Right renal cortex interstitium (tissue), 3 donors: ENCODE measurements at regions not wholly inside any gene's neighbourhood (a gene's known extent, or its start where the extent isn't known, plus 50 kb on each side); places are given as distances from the start of the nearest gene placed in this dataset.
"Not testable (repeated sequence)": the region's sequence is repeated elsewhere in the genome, so short reads cannot be mapped to it uniquely, and the experiment has no call there.

Experiments used
- DNase-seq, 3 donors: peaks; one replicate each; pipeline ENCODE4 v3.0.0-alpha.2; 2013; ENCODE audit warnings: low read depth in 3 of 3, low spot score in 2 of 3

DNA sequence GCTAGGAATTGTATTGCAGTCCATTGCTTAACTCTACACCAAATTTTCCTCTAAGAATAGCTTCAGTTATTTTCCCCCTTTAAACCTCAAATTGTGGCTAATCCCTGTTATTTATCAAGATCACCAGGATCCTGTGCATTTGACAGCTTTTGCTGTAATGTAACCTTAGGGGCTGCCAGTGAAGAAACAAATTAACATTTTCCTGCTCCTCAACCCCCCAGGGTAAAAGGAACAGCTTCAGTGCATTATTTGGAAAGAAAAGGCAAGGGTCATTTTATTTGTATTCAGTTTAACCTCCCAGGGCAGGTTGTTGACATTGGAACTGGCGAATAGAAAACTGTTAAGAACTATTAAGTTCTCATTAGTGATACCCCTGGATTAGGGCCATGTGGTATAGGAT lies 57.0 kb downstream of the PCDH20 start:
- no peak for DNase-seq

- DNase-seq, result no peak
These were observed 65.3 kb downstream of the PCDH20 start for GRCh38 chr13:61350341-61350740.

DNA sequence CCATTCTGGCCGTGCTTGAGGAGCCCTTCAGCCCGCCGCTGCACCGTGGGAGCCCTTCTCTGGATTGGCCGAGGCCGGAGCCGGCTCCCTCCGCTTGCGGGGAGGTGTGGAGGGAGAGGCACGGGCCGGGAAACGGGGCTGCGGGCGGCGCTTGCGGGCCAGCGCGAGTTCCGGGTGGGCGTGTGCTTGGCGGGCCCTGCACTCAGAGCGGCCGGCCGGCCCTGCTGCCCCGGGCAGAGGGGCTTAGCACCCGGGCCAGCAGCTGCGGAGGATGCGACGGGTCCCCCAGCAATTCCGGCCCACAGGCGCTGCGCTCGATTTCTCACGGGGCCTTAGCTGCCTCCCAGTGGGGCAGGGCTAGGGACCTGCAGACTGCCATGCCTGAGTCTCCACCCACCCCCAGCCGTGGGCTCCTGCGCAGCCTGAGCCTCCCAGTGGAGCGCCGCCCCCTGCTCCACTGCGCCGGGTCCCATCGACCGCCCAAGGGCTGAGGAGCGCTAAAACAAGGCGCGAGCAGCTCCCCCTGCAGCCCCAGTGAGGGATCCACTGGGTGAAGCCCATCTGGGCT lies 76.5 kb downstream of the PCDH20 start:
- DNase-seq, result no peak

- DNase-seq, result no peak
These were observed 99.0 kb downstream of the PCDH20 start for GRCh38 chr13:61316647-61317046.

GRCh38 chr13:61294467-61295191 lies 121.0 kb downstream of the PCDH20 start:
- peak in 2 of 3 donors; percentile 6 to 30 for DNase-seq

GRCh38 chr13:61286148-61286745 lies 129.4 kb downstream of the PCDH20 start:
- no peak for DNase-seq

DNA sequence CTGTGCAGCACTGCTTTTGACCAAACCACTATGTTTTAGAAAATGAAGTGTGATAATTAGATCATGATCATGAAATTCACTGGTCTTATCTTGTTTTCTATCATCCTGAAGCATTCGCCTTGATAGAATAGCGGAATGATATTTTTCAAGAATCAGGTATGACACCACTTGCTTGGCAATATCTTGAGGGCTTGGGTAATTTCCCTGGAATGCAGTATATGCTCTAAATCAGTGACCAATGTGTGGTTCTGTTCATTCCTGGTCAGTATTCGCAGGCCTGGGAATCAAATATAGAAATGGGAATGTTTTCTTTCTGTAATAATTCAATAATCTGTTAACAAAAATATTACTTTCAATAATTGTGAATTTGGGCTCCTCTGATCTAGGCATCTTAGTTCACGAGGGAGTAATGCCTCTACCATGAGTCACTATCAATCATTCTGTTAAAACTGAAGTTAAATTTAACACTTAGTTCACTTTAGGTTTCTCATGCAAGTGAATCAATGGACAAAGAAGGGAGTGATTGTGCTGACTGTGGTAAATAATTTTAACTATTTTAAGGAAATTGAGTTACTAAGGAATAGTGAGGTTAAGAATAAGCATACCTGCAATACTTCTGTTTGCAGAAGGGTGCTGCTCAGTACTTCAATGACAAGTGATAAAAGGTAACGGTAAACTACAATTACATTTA lies 137.9 kb downstream of the PCDH20 start:
- no peak for DNase-seq

GRCh38 chr13:61277088-61277487 lies 138.6 kb downstream of the PCDH20 start:
- DNase-seq, result no peak

DNA sequence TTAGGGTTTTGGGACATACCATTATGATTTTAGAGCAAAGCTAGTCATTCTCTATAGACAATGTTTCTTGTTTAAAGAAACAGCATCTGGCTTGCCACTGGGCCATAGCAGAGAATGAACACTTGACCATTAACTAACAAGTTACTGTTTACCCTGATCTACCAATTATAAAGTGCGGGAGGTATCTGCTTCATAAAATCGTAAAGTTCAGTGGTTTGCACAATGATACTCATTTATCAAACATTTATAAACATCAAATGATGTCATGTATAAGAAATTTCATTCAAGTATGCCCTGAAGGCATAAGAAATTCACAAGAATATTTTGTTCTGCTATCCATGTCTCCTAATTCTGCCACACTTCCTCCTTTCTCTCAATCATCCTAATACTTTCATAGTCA lies 139.2 kb downstream of the PCDH20 start:
- DNase-seq, result no peak

- DNase-seq, result no peak
These were observed 139.9 kb downstream of the PCDH20 start for GRCh38 chr13:61275736-61276135.

DNA sequence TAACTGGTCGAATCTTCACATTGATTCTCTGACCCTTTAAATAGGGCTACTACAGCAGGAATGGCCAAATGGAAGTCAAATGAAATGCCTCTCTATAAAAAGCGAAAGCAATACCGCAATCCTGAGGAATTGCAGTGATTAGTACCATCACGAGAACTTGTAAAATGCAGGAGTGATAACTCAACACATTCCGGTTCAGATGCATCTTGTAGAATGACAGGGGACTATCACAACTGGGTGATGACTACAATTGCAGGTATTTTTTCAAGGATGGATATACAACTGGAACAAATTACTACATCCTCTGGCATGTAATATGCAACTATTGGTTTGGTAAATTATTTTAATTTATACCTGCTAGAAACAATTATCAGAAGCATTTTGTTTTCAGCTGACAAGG lies 140.4 kb downstream of the PCDH20 start:
- no peak for DNase-seq

DNA sequence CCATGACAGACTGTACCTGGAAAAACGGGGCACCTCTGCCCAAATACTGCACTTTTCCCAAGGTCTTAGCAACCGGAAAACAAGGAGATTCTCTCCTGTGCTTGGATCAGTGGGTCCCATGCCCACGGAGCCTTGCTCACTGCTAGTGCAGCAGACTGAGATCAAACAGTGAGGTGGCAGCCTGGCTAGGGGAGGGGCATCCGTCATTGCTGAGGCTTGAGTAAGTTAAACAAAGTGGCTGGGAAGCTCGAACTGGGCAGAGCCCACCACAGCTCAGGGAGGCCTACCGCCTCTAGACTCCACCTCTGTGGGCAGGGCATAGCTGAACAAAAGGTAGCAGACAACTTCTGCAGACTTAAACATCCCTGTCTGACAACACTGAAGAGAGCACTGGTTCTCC lies 148.8 kb downstream of the PCDH20 start:
- DNase-seq, result not testable (repeated sequence)

GRCh38 chr13:61261746-61262472 lies 153.7 kb downstream of the PCDH20 start:
- no peak for DNase-seq

- no peak for DNase-seq
These were observed 157.5 kb downstream of the PCDH20 start for GRCh38 chr13:61258185-61258584.

GRCh38 chr13:61255040-61255796 lies 160.4 kb downstream of the PCDH20 start:
- DNase-seq, result no peak

DNA sequence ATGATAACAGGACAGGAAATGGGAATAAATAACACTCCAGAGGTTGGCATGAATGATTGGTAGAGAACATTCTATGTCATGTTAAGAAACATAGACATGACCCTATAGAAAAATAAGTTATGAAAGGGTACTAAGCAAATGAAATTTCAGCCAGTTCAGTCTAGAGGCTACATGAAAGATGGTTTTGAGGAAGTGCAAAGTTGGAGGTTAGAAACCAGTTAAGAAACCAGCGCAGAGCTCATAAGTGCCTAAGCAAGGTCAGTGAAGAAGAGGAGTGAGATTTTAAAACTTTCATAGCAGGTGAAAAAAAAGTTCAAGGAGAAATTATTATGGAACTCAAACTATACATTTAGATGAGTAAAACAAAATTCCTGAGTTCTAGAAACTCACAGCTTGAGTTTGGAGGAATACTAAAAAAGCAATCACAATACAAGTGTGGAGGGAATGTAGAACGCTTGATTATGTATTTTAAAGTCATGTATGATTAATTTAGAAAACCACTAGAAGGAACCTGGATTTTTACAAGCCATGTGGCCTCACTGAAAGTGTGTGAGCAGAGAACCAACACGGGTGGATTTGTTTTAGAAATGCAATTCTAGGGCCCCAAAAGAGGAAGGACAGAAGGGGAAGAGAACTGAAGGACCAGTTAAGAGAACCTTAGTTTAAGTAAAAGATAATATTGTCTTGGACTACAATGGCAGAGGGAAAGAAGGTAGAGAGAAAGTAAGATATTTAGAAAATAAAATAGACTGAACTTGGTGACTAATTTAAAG lies 162.4 kb downstream of the PCDH20 start:
- no peak for DNase-seq

GRCh38 chr13:61252213-61252612 lies 163.4 kb downstream of the PCDH20 start:
- peak; percentile 29 to 36 (median 34) for DNase-seq

DNA sequence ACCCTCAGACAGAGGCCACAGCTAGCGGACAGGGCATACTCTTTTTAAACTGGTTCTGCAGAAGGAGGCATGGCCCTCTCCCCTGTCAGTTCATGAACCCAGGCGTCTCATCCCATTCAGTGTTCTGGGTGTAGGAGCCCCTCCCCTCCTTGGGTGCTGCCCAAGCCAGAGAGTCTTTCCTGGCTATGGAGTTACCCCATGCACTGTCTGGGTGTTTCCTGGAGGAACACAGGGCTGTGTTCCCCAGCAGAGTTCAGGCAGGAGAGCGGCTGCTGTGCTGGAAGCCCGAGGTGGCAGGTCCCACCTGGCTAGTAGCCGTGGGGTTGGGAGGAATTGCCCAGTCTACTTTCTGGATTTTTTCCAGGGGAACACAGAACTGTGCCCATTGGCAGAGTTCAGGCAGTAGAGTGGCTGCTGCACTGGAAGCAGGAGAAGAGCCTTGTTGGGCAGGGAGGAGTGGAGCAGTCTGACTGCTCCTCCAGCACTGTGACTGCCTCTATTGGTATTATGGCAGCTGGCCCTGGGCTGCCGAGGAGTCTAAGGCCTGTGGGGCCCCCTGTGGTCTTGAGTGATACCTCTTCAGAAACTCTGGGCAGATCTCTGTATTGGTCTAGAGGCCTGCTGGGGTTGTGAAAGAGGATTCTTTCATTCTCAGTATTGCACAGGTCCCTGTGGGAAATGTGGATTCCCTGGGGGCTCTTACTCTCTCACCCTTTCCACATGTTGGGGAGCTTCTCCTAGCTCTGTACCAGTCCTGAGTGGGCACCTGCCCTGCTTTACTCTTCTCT lies 168.3 kb downstream of the PCDH20 start:
- DNase-seq, result no peak

- DNase-seq, result no peak
These were observed 169.3 kb downstream of the PCDH20 start for GRCh38 chr13:61246351-61246750.
